ENCODE measurements at regions not wholly inside any gene's neighbourhood (a gene's known extent, or its start where the extent isn't known, plus 50 kb on each side); places are given as distances from the start of the nearest gene placed in this dataset.
"Not testable (repeated sequence)": the region's sequence is repeated elsewhere in the genome, so short reads cannot be mapped to it uniquely, and the experiment has no call there.

DNA sequence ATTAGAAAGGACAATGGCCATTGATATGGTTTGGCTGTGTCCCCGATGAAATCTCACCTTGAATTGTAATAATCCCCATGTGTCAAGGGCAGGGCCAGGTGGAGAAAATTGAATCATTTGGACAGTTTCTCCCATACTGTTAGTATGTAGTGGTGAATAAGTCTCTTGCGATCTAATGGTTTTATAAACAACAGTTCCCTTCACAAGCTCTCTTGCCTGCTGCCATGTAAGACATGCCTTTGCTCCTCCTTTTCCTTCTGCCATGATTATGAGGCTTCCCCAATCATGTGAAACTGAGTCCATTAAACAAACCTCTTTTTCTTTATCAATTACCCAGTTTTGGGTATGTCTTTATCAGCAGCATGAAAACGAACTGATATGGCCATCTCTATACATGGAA is 302.7 kb downstream of the SFMBT2 start:
- no peak for DNase-seq

DNA sequence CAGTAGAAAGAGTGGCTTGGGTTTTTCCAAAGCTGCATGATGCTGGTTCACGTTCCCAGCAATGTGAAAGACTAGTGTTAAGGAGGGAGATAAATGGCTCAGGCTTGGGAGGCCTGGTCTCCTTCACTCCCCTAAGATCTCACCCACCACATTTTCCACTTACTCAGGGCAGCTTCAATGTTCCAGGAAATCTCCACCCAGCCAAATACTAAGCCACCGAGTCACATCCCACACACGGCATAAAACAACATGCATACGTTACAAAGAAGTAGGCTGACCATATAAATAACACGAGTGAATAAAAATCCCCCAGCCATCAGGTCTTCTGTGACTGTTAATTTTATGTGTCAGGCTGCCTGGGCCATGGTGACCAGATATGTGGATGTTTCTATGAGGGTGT is 303.5 kb downstream of the SFMBT2 start:
- DNase-seq = no peak

DNA sequence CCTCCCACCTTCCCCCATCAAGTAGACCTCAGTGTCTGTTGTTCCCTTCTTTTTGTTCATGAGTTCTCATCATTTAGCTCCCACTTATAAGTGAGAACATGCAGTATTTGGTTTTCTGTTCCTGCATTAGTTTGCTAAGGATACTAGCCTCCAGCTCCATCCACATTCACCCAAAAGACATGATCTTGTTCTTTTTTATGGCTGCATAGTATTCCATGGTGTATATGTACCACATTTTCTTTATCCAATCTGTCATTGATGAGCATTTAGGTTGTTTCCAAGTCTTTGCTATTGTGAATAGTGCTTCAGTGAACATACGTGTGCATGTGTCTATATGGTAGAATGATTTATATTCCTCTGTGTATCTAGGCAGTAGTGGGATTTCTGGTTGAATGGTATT is 306.5 kb downstream of the SFMBT2 start:
- not testable (repeated sequence) for DNase-seq

DNA sequence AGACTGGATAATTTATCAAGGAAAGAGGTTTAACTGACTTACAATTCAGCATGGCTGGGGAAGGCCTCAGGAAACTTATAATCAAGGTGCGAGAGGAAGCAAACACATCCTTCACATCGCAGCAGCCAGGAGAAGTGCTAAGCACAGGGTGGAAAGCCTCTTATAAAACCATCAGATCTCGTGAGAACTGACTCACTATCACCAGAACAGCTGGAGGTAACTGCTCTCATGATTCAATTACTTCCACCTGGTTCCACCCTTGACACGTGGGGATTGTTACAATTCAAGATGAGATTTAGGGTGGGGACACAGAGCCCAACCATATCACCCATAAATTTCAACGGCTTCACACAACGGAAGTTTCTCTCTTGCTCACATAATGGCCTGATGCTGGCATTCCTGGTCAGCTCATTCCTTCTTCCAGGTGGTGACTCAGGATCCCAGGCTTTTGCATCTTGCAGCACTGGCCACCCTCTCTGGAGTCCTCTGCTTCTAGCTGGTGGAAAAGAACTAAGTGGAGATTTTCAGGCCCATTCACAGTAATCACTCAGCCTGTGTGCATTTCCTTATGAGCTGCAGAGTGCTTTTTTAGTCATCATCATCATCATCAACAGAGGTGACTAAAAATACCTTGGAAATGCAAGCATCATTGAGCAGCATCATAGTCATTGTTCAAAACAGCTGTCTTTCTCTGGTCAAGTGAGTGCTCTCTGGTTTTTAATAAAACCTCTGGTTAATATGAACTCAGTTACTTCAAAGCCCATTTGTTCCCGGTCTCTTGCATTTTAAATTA is 308.1 kb downstream of the SFMBT2 start:
- DNase-seq = no peak

DNA sequence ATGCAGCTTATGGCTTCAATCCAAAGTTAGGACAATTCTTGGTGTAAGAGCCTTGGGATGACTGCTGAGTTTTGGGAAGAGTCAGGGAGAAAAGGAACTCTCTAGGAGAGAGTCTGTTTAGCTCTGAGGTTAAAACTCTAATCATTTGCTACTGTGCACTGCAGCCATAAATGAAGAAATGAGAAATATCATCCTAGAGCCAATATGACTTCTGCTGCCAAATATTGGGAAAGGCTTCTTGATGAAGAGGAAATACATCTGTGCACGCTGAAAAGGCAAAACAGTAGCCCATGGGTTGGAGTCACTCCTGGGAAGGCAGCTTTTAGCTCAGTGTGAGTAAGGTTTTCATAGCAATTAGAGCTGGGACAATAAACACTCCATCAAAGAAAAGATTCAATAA is 308.8 kb downstream of the SFMBT2 start:
- DNase-seq = no peak

DNA sequence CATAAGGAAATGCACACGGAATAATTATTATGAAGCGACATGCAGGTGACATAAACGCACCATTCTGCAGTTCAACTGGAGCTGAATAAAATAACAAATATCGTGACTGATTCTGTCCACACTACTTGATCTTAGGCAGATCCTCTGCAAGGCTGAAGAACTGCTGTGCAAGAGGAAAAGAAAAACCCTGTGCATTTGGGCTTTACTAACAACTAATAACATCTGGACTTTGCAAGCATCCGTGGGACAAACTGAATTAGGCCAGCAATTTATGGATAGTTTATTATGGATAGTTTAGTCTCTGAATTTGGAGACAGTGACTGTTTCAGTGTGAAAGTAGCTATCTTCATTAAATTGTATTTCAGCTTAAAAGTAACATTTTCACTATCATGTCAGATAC is 309.4 kb downstream of the SFMBT2 start:
- no peak for DNase-seq

DNA sequence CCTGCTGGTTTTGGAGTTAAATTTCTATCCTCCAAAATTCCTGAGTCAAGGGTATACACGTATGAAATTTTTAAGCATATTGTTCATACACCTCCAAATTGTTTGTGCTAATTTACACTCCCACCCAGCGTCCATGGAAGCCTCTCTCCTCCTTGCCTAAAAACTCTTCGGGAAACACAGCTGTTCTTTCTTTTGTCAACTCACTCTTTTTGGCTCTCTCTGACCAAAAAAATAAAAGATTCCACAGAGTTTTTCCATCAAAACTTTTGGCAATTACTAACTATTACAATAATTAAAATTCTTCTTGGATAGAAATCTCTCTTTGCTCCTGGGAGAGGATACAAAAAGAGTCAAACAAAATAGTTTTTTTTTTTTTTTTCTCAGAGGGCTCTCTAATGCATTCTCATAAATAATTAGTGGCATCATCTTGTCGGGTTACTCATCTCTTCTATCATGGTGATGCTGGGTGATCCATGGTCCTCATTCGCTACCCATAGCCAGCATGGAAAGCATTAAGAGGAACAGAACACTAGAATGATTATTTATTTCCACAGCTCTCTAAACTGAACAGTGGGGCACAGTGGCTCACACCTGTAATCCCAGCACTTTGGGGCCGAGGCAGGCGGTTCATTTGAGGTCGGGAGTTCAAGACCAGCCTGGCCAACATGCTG is 310.7 kb downstream of the SFMBT2 start:
- no peak for DNase-seq

DNA sequence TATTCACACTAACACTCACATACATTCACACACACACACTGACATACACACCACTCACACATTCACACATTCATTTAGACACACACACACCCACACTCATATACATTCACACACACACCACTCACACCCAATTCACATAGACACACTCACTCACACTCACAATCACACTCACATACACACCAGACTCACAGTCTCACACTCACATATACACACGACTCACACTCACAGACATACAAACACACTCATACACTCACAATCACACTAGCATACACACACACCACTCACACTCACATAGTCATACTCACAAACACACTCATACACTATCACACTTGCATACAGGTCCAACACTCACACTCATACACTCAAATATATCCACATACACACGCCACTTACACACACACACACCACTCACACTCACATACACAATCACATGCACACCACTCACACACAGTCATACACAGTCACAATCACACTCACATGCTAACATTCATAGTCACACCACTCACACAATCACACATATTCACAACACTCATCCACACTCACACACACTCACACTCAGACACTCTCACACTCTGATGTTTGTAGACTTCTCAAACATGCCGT is 312.6 kb downstream of the SFMBT2 start:
- no peak for DNase-seq

DNA sequence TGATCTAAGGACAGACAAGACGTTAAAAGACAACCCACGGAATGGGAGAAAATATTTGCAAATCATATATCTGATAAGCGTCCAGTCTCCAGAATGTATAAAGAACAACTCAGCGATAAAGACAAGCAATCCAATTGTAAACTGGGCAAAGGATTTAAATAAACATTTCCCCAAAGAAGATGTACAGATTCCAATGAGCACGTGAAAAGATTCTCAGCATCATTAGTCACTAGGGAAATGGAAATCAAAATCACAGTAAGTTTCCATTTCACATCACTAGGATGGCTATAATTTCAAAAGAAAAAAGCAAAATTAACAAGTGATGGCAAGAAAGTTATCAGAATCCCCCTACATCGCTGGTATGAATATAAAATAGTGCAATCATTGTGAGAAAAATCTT is 316.1 kb downstream of the SFMBT2 start:
- no peak for DNase-seq

DNA sequence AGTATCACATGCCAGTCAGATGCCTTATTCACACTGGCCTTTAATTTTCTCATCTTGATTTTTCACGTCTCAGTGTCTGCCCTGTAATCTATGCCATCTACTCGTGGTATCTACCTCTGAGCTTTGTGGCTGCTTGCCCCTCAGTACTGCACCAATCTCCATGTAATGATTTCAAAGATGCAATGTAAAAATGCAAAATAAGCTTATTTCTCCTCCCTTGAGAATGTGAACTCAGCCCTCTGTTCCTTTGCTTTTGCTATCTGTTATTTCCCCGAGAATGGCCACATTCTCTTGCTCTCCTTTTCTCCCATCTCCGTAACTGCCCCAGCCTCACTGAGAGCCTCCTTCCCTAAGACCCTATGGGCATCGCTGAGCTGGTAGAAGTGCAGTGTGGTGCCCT is 317.5 kb downstream of the SFMBT2 start:
- DNase-seq = no peak

DNA sequence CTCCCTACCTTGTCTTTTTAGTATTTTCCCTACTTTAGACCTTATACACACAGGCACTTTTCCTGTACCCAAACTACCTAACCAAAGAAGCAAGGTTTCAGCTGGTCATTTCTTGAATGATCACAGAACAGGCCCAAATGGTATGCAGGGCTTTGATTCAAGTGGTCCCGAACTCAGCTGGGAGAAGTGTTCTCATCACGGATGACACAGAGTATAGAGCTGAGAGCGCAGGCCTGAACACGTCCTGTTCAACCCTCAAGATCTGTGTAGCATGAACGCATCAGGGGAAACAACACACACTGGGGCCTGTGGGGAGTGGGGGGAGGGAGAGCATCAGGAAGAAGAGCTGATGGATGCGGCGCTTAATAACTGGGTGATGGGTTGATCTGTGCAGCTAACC is 318.2 kb downstream of the SFMBT2 start:
- no peak for DNase-seq

DNA sequence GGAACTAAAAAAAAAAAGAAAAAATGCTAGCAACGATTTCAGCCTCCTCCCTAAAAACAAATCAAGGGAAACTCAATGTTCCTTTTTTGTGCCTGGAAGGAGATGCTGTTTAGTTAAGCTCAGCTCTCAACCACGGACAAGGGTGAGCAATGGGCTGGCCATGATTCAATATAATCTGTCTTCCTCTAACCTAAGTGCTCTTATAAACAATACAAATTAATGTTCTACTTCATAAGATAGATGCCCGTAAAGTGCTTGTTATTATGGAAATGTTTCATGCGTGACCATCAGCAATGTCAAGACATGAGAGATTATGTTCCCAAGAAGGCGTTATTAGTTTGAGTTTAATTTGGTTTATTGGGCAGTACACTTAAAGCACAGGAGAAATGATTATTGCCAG is 320.3 kb downstream of the SFMBT2 start:
- no peak for DNase-seq

DNA sequence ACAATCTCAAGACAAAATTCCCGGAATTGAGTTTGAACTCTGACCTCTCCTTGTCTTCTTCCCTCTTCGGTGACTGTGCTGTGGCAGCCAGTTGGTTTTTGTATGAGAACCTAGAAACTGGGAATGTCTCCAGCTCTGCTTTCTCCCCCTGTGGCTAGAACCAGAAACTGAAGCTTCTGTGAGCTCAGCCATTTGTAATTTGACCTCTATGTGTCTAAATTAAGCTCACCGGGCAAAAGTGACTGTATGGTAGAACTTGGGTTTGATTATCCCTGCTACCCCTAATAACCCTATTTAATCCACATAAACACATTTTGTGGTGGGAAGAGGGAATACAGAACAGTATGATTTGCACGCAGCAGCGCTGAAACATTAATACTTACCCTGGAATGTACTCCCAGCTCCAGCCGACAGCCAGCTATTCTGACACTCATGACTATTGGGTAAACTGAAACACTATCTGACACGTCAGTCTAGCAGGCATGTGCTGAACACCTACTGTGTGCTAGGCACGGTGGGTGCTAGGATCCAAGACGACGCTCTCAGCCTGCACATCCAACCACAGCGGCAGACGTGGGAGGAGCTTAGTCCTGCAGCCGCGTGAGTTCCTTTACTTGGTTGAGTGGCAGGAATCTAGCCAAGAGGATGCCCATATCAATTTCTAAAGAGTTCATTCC is 324.8 kb downstream of the SFMBT2 start:
- DNase-seq = no peak

DNA sequence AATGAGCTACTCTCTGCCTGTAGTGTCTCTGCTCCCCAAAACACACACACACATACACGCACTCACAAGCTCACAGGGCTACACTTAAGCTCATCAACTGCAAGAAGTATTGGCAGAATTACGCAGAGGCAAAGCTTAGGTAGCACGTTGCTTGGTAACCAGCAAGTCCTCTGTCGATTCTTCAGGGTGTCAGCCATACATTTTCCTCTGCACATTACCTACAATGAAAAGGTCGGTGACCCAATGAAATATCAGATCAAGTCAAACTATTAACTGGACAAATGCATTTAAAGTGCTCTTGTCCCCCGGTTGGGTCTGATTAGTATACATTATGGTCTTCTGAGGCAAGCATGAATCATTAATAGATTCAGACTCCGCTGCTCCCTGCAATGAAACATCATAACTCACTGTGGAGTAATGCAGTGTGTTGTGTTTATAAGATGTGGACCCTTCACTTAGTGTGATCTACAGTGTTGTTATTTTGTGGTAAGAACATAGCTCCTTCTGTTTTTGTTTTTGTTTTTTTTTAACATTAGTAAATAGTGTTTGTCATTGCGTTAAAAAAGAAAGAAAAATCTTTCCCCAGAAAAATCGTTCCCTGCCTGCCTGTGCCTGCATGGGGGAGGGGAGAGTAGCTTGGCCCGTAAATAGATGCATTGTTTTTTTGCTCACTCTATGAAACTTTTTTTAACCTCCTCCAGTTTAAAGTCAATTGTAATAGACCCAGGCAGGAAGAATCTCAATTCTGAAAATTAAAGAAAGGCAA is 325.5 kb downstream of the SFMBT2 start:
- DNase-seq = no peak

DNA sequence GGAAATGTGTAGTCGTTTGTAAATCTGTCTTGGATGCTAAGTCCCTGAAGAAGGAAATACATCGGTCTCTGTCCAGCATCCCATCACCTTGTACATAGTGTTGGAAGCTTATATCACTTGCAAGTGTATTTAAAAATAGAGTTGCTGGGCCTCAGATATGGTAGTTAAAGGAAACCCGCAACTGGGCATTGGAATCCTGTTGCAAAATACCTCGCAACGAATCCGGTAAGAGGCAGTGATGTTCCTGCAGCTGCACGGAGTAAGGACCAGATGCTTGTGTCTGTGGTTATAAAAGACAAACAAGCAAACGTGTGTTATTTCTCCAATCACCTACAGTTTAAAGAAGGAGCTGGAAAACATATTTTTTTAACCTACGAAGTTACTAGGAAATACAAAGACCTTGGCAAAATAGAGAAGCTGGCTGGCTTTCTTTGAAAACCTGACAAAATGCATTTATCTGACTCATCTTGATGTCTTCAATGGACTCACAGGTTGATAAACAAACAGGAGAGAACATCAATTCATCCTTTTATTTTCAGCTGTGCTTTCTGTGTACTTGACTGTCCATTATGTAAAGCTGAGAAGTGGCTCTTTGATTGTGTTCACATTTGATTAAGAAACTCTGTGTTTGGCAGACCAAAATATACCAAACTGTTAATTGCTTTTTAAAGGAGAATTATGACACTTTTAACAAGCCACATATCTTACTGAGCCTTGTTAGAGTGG is 326.4 kb downstream of the SFMBT2 start:
- no peak for DNase-seq

DNA sequence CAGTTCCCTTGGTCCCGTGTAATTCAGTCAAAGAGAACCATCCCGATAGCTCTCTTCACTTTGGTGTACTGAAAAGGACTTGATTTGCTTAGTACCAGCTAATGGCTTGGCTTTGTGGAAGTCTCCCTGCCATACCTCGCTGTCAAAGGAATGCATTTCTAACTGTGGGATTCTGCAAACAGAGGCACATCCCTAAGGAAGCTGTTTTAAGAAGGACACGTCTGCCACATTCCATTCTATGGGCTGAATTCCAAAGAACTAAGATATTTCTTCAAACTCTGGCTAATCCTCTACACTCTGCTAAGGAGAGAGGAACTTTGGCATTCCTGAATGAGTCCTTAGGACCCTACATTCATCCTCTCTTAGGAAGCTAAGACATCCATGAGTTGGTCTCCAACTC is 327.9 kb downstream of the SFMBT2 start:
- no peak for DNase-seq

DNA sequence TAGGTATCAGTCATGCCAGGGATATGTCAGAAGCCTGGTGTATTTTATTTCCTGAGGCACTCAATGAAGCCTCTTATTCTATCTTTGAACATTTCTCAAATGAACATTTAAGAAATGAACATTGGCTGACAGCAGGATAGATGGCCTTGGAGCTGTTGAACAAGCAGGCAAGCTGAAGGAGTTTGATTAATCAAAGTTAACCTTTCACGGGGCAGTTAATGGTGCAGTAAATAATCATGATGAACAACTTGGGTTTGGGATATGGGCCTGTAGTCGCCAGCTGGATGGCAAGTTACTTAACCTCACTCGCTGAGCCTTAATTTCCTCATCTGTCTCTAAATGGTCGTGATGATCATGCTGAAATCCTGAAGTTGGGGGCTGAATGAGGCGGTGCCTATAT is 333.0 kb downstream of the SFMBT2 start:
- DNase-seq = no peak

DNA sequence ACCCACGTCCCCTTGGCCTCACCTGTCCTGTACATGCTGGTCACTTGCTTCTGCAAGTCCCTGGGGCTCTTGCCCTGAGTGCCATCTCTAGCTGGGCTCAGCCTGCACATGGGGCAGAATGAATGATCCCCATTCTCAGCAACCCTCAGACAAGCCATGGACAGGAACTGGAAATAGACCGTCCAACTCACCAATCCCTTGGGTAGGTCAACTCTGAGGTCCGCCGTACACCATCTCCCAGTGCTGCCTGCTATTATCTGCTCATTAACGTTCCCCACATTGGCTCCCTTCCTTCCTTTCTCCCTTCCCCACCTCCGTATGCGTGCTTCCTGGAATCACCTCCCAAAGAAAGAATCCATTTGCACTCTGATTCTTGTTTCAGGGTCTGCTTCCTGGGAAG is 335.0 kb downstream of the SFMBT2 start:
- DNase-seq = no peak

DNA sequence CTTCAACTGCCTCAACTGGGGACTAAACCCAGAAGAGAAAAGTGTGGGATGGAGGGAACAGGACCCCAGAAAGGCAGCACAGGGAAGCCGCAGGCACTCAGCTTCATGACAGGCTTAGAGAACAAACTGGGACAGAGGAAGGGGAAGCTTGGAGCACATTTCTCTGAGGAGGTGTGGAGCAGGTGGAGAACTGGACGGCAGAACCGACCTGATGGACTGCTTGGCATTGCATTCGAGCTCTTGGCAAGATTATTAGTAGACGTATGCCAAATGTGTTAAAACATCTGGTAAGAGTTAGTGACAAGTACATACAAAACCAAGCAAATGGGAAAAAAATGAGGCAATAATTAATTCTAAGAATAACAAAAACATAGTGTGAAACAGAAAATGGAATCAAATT is 335.7 kb downstream of the SFMBT2 start:
- DNase-seq = no peak

DNA sequence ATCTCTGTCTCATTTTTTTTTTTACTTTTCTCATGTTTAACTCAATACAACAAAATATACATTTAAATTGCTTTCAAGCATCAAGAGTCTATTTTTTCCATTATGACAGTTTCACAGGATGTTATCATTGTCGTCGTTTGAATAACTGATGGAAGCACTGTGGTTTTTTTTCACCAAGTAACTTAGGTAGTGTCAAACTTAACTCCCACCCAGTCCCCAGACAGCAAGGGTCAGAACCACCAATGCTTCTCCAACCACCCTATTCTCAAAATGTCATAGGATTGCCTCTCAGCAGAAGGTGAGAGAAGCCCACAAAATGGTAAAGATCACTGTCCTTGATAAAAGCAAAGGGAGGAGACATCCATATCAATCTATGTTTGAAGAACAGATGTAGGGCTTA is 339.4 kb downstream of the SFMBT2 start:
- DNase-seq = no peak

DNA sequence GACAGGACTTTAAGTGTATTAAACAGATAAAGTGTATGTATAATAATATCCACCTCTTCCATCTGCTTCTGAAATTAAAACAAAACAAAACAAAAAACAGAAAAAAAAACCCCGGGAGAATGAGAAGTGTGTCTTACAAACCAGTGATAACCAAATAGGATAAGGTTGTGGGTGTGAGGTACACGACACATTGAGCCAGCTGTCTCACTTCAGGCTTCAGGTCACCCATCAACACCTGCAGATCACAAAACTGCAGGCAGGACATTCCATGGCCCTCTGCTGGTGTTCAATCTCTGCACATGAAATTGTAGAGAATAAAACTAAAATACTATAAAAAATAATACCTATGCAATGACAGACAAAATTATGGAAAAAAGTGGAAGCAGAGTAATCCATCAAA is 339.9 kb downstream of the SFMBT2 start:
- DNase-seq = no peak

DNA sequence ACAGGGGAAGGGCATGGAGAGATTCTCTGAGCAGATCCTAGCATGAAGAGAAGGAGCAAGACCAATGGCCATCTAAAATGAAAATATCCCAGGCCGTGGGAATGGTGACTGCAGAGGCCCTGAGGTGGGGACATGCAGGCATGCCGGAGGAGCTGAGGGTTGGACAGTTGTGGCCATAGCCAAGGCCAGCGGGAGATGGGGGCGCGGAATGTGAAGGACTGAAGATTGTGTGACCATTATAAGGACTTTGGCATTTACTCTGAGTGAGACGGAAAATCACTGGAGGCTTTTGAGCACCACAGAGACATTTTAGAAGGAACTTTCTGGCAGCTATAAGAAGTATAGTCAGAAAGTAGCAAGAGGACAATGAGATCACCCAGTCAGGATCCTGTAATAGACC is 341.1 kb downstream of the SFMBT2 start:
- DNase-seq = no peak
